ENCODE measurements at regions not wholly inside any gene's neighbourhood (a gene's known extent, or its start where the extent isn't known, plus 50 kb on each side); places are given as distances from the start of the nearest gene placed in this dataset.

DNA sequence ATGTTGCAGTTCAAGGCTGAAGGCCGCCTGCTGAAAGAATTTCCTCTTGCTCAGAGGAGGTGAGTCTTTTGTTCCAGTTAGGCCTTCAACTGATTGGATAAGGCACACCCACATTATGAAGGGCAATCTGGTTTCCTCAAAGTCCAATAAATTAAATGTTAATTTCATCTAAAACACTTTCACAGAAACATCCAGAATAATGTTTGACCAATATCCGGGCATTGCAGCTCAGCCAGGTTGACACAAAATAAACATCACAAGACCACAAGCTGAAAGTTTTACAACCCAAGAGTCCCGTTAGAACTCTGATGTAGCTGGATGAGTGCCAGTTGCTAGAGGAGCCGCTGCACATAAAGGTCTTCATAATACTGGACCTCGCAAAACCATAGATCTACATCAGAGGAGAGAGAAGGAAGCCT, 64.9 kb upstream of the EED start:
- TF ChIP-seq CTCF (IDR thresholded peaks at IDR 0.05): no peak
- TF ChIP-seq EP300 (IDR thresholded peaks at IDR 0.05; ENCODE audit: low read depth): no peak
- no peak for TF ChIP-seq POLR2AphosphoS5 (IDR thresholded peaks at IDR 0.05)
- no peak for TF ChIP-seq POLR2A (IDR thresholded peaks at IDR 0.05)
- no peak overlapping the region for H3K27ac ChIP-seq
- 17 to 31% methylated on average over 1 to 5 of the region's 5 CpGs for WGBS, 2 donors (ENCODE audit: low coverage in 1 of 2)
- intact Hi-C loops (cut with DNase I; ENCODE audit: low total_unique reads): no loop called here
- H3K4me1 ChIP-seq: peaks cover 0 to 26% (median 9%) of the 10 kb centered on the region in 4 donors
- in situ Hi-C loops (cut with MboI; ENCODE audit: low pct_ligation_motif_present in 1 of 4, low pct_unique_long_range_greater_than_20kb in 1 of 4, low sequenced_read_pairs in 3 of 4): no loop called here
- DNase-seq: no peak
- H3K4me3 ChIP-seq: no peak overlapping the region
- H3K9me3 ChIP-seq: no peaks in the 10 kb centered on the region
- no peaks in the 10 kb centered on the region for H3K27me3 ChIP-seq
- no peaks in the 10 kb centered on the region for H3K36me3 ChIP-seq

- Histone ChIP-seq H3K27ac (no peak overlapping the region), H3K4me1 (peaks cover 6 to 24% (median 13%) of the 10 kb centered on the region in 4 donors), H3K36me3 (no peaks in the 10 kb centered on the region), H3K9me3 (no peaks in the 10 kb centered on the region), H3K27me3 (no peaks in the 10 kb centered on the region), H3K4me3 (no peak overlapping the region)
- TF ChIP-seq CTCF (IDR thresholded peaks at IDR 0.05): no peak
- TF ChIP-seq EP300 (IDR thresholded peaks at IDR 0.05; ENCODE audit: low read depth): no peak
- no peak for TF ChIP-seq POLR2A (IDR thresholded peaks at IDR 0.05)
- no peak for TF ChIP-seq POLR2AphosphoS5 (IDR thresholded peaks at IDR 0.05)
- intact Hi-C loops (cut with DNase I; ENCODE audit: low total_unique reads): no loop called here
- no peak for DNase-seq
- in situ Hi-C loops (cut with MboI; ENCODE audit: low pct_ligation_motif_present in 1 of 4, low pct_unique_long_range_greater_than_20kb in 1 of 4, low sequenced_read_pairs in 3 of 4): no loop called here
Observed at GRCh38 chr11:86177302-86177701, 67.3 kb upstream of the EED start.

- no peak overlapping the region for H3K27ac ChIP-seq
- H3K9me3 ChIP-seq: no peaks in the 10 kb centered on the region
- H3K27me3 ChIP-seq: no peaks in the 10 kb centered on the region
- 62 to 72% methylated on average over 4 of the region's 4 CpGs for WGBS, 2 donors (ENCODE audit: low coverage in 1 of 2)
- intact Hi-C loops (cut with DNase I; ENCODE audit: low total_unique reads) (no loop called here), in situ Hi-C loops (cut with MboI; ENCODE audit: low pct_ligation_motif_present in 1 of 4, low pct_unique_long_range_greater_than_20kb in 1 of 4, low sequenced_read_pairs in 3 of 4) (no loop called here)
- H3K4me3 ChIP-seq: no peak overlapping the region
- DNase-seq: no peak
- no peaks in the 10 kb centered on the region for H3K36me3 ChIP-seq
- no peak for TF ChIP-seq POLR2A (IDR thresholded peaks at IDR 0.05)
- no peak for TF ChIP-seq EP300 (IDR thresholded peaks at IDR 0.05; ENCODE audit: low read depth)
- TF ChIP-seq CTCF (IDR thresholded peaks at IDR 0.05): no peak
- TF ChIP-seq POLR2AphosphoS5 (IDR thresholded peaks at IDR 0.05): no peak
- peaks cover 6 to 24% (median 13%) of the 10 kb centered on the region in 4 donors for H3K4me1 ChIP-seq
Observed at GRCh38 chr11:86176165-86176884, 68.2 kb upstream of the EED start.

DNA sequence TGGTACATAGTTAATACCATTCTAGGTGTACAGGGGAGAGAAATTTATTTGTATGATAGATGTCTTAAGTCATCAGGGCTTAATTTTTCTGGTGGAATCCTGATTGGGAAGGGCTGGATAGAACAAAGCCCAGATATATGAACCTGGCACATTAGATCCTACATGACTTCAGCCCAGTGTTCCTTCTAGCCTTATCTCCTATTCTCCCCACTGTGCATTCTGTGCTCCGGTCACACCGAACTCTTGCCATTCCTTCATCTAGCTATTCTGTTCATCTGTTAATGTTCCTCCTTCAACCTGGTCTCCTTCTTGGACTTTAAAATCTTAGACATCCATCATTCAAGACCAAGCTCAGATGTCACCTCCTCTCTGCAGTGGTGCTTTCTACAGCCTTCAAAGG, 68.9 kb upstream of the EED start:
- no peak for TF ChIP-seq POLR2A (IDR thresholded peaks at IDR 0.05)
- TF ChIP-seq POLR2AphosphoS5 (IDR thresholded peaks at IDR 0.05): no peak
- no peak for TF ChIP-seq CTCF (IDR thresholded peaks at IDR 0.05)
- TF ChIP-seq EP300 (IDR thresholded peaks at IDR 0.05; ENCODE audit: low read depth): no peak
- H3K36me3 ChIP-seq: no peaks in the 10 kb centered on the region
- no peak overlapping the region for H3K4me3 ChIP-seq
- in situ Hi-C loops (cut with MboI; ENCODE audit: low pct_ligation_motif_present in 1 of 4, low pct_unique_long_range_greater_than_20kb in 1 of 4, low sequenced_read_pairs in 3 of 4): no loop called here
- intact Hi-C loops (cut with DNase I; ENCODE audit: low total_unique reads): no loop called here
- 100% methylated on average over 2 of the region's 2 CpGs for WGBS, 2 donors (ENCODE audit: low coverage in 1 of 2)
- peaks cover 6 to 24% (median 13%) of the 10 kb centered on the region in 4 donors for H3K4me1 ChIP-seq
- no peaks in the 10 kb centered on the region for H3K9me3 ChIP-seq
- no peak overlapping the region for H3K27ac ChIP-seq
- no peaks in the 10 kb centered on the region for H3K27me3 ChIP-seq
- DNase-seq: no peak

Data from transverse colon (tissue), 4 donors.